GM12875 (cell line): ENCODE measurements at regions not wholly inside any gene's neighbourhood (a gene's known extent, or its start where the extent isn't known, plus 50 kb on each side); places are given as distances from the start of the nearest gene placed in this dataset.

ENCODE experiments used
- H3K4me3 ChIP-seq: one replicate; pipeline ENCODE4 v1.5.1; 2011; ENCODE audit warnings: low read depth, low read length, control low read depth
- TF ChIP-seq, protein P1 (sequence below): IDR thresholded peaks from 2 replicates; pipeline ENCODE4 v1.5.1; 2011; ENCODE audit warnings: low read depth, mild to moderate bottlenecking, control low read depth, inconsistent platforms, low read length, moderate library complexity, borderline replicate concordance; ENCODE audit not compliant: insufficient read depth

DNA sequence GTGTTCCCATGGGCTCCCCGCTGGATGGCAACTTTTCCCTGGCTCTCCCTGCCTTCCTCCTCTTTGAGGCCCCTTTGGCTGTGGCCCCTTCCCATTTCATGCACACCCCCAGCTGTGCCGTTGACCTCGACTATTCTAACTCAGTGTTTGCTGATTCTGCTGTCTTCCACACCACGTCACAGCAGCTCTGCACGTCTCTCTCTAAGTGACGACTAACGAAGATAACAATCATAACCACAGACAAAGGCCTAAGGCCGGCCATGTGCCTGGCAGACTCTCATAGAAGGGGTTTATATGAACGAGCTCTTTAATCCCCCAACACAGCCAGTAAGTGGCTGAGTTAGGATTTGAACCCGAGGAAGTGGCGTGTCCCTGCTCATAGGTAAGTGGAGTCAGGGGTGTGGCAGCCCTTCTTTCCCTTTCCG is 151.5 kb upstream of the SHH start:
- TF ChIP-seq, protein P1, sequence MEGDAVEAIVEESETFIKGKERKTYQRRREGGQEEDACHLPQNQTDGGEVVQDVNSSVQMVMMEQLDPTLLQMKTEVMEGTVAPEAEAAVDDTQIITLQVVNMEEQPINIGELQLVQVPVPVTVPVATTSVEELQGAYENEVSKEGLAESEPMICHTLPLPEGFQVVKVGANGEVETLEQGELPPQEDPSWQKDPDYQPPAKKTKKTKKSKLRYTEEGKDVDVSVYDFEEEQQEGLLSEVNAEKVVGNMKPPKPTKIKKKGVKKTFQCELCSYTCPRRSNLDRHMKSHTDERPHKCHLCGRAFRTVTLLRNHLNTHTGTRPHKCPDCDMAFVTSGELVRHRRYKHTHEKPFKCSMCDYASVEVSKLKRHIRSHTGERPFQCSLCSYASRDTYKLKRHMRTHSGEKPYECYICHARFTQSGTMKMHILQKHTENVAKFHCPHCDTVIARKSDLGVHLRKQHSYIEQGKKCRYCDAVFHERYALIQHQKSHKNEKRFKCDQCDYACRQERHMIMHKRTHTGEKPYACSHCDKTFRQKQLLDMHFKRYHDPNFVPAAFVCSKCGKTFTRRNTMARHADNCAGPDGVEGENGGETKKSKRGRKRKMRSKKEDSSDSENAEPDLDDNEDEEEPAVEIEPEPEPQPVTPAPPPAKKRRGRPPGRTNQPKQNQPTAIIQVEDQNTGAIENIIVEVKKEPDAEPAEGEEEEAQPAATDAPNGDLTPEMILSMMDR = no peak

DNA sequence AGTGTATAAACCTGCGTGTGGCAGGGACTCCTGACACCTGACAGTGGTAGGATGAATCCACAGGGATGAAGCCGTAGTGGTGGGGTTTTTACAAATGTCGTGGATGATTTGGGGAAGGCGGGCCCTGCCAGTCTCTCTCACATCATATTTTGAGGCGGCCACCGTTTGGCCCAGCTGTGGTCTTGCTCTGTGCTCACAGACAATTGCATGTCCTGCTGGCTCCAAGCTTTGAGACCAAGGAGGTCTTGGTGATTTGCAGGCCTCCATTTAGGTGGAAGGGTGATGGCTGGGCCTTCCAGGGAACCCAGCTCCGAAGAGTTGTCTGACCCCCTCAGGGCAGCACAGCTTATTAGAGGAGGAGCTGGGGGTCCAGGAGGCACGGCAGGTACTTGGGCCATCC is 151.1 kb upstream of the SHH start:
- TF ChIP-seq, protein P1 = no peak
- H3K4me3 ChIP-seq = no peak overlapping the region

More for the DNA sequence above, 151.5 kb upstream of the SHH start:
- H3K4me3 ChIP-seq = no peak overlapping the region

DNA sequence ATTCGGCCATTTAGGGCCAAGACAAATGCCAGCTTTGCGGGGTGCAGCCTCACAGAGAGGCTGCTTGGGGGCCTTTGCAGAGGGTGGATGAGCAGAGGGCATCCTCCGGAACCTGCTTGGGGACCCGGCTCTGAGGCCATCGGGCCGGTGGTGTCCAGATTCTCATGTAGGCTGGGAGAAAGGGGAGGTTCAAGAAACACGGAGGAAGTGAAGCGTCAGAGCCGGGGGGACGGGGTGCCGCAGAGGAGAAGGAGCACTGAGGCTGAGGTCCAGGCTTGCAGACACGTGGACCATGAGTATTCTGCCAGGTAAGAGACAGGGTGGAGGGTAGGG is 150.7 kb upstream of the SHH start:
- TF ChIP-seq, protein P1 = no peak
- no peak overlapping the region for H3K4me3 ChIP-seq

DNA sequence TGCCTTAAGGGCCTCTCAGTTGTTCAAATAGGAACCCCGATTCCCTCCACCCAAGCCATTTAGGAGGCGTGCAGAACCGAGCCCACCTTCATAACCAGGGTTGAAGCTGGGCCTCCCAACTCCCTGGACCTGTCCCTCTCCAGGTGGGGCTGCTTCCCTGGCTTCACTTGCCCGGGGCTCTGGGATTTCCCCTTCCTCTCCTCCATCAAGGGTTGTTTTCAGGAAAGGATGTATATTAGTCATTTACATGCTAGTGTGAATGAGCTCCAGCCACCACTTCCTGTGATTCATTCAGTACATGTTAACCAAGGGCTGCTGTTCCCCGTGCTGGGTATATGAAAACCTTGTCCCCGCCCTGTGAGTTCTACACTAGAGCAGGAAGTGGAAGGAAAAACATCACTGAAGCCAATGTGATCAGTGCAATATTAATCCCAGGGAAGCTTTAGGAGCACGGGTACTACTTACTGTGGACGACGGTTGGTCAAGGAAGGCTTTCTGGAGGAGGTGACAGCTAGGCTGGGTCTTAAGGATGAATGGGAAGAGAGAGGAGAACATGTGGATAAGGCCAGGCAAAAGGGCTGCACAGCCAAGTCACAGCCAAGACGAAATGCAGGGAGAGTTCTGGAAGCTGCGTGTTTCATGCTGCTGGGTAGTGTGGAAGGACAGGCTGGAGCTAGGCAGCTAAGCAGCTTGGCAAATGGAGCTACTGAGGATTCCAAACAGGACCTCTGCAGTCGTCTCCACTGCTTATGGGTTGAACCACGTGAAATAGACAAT is 150.1 kb upstream of the SHH start:
- TF ChIP-seq, protein P1 = no peak
- H3K4me3 ChIP-seq = no peak overlapping the region

DNA sequence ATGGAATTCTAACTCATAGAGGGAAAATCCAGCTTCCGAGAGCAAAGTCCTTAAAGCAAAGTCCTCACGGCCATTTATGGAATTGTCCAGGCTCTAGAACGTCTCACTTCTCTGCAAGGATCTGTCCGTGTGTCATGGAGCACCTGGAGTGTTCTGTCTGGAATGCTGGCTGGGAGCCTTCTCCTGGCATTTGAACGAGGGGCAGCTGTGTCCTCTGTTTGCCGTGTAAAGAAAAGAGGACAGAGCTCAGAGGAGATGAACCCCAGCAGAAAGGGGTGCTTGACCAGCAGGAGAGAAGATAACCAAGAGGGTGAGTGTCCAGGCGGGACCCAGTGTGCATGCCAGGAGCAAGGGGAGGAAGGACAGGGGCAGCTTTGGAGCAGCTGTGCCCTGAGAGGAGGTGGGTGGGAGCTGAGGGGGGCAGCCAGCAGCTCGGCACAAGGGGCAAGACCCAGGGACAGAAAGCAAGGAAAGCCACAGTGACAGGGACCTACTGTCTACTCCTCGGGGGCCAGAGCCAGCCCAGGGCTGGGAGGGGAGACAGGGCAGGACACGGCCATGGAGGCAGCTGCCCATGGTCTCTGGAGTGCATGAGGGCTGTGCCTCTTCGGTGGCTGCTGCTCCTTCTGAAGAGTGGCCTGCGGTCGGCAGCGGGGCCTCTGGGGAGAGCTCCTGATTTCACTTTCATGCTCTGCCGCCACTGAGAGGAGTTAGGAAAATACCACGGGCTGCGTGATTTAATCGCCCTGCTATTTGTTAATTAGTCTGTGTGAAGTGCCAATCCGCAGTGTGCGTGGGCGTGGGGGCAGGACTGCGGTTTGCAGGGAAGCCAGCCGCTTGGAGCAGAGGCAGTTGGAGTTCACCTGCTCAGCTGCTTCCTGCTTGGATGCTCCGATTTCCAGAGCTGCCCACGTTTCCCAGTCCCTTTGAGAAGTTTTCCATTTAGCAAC is 149.3 kb upstream of the SHH start:
- H3K4me3 ChIP-seq = no peak overlapping the region
- TF ChIP-seq, protein P1 = no peak

DNA sequence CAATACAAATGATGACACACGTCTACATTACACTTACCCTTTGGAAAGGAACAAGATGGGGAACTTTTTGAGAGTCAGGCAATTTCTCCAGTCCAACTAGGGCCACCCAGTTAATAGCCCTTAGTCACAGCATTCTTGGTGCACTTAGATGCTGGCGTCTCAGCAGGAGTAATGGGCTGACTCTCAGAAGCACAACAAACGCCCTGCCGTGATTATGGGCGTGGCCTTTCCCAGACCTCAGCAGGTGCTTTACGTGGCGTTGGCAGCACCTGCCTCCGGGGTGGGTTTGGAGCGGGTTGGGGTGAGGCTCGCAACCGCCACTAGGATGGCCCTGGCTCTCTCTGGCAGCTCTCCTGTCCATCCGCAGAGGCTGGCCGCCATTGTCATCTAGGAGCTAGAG is 147.6 kb upstream of the SHH start:
- H3K4me3 ChIP-seq = no peak overlapping the region
- TF ChIP-seq, protein P1 = no peak
